ENCODE measurements at regions not wholly inside any gene's neighbourhood (a gene's known extent, or its start where the extent isn't known, plus 50 kb on each side); places are given as distances from the start of the nearest gene placed in this dataset.
A peak's percentile ranks its signal among the peaks of the same experiment; 100 is the strongest.

GRCh38 chr19:33902395-33902794 lies 105.7 kb downstream of the KCTD15 start:
- DNase-seq, result no peak

GRCh38 chr19:33902802-33903488 lies 106.3 kb downstream of the KCTD15 start:
- DNase-seq, result no peak

DNA sequence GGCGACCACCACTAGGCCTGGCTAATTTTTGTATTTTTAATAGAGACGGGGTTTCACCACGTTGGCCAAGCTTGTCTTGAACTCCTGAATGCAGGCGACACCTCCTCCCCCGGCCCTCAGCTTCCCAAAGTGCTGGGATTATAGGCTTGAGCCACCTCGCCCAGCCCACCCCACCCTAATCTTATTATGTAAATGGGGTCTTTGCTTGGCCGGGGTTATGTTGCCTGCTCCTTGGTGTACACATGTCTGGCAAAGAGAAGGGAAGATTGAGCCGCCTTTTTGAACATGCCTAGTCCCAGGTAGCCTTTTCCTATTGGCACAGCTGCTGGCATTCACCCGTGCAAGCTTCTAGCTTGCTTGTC lies 106.8 kb downstream of the KCTD15 start:
- DNase-seq, result no peak

- no peak for DNase-seq
These were observed 108.0 kb downstream of the KCTD15 start for GRCh38 chr19:33904681-33905080.

DNA sequence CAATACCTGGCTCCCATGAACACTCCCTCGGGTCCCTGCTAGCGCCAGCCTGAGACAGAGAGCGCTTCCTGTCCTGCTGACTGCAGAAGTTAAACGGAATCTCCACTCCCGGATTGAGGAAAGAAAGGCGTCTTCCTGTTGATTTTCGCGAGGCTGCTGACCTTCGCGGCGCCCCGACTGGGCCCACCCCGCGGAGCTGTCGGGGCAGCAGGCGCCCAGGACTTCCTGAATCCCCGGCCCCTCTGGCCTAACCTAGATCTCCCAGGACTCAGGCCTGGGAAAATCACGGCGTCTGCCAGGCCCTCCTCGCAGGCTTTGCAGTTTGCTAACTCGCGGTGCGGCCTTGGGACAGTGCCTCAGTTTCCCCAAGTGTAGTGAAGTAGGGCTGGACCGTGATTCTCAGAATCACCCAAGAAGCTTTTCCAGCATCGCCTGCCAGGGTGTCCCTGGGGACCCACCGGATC lies 108.8 kb downstream of the KCTD15 start:
- DNase-seq, result no peak

DNA sequence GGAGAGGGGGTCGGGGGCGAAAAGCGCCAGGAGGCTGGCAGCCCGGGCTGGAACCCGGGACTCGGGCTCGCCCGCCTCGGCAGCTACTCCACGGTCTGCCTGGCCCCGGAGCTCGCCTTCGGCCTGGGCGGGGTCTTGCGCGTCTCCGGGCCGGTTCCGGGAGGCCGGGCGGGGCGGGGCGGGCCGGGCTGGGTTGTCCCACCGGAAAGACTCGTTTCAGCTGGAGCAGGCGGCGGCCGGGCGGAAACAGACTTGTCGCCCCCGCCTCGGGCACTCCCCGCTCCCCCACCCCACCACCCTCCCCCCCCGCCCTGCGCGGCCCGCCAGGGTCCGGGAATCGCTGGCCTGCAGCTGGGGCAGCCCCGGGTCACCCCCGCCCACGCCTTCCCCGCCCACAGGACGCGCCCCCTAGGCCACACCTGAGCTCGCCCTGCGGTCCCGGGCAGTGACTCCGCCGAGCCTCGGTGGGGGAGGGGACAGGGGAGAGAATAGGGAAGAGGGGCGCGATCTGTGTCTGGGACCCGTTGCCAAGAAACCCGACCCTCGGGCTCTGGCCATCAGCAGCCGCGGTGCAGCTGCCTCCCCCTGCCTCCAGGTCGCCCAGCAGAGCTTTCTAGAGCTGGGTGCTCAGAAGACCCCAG lies 109.4 kb downstream of the KCTD15 start:
- peak; percentile 16 for DNase-seq

DNA sequence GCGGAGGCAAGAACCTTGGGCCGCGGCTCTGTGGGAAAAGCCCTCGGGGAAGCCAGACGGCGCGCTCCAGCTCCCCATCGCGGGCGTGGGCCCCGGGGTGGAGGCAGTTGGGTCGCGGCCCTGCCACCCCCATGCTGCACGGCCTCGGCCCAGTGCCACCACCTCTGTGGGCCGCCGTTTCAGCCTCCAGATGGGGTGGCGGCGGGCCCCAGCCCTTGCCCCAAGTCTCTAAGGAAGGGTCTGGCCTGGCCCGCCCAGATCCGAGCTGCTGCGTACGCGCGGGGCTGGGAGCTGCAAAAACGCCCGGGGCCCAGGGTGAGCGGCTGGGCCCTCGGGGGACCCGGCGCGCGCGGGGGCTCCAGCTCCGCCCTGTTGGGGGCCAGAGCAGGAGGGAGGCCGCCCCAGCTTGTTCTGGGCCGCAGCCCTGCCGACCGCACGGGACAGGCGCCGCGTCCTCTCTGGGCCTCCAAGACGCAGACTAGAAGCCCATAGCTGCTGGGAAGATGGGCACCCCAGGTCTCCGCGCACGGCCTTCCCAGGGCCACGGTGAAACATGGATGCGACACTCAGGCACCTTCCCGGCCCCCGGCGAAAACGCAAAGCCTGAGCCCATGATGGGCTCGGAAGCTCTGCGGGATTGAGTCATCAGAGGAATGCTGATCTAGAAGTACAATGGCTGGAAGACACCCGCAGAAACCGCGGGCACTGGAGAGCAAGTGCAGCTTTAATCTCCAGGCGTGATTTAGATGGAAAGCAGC lies 110.1 kb downstream of the KCTD15 start:
- no peak for DNase-seq

DNA sequence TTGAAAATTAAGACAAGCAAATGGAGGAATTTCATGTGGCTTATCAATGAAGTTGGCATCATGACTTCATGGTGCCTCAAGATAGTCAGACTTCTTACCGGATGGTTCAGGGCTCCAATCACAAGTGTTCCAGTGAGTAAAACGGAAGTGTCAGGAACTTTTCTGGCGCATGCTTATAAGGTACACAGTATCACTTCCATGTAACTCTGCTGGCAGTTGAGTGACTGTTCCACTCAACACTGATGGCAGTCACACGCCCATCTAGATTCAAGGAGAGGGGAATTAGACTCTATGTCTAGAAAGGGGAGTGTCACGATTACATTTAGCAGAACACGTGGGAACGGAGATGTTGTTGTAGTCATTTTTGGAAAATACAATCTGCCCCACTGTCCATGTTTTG lies 114.3 kb downstream of the KCTD15 start:
- no peak for DNase-seq

DNA sequence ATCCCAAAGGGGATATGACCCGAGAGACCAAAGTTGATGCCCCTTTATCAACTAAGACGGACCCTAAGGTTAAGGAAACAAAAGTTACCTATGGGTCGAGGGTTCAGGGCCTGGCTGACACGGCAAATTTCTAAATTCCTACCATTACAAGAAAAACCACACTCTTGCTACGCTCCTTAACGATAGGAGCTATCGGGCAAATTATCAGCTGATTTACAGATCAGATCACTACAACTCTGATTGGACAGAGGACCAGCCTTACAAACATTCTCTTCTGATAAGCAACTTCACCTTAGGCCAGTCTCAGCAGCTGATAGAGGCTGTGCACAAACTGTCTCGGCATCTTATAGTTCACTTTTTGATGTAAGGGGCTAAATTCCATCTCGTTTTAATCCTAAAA lies 117.9 kb downstream of the KCTD15 start:
- no peak for DNase-seq

DNA sequence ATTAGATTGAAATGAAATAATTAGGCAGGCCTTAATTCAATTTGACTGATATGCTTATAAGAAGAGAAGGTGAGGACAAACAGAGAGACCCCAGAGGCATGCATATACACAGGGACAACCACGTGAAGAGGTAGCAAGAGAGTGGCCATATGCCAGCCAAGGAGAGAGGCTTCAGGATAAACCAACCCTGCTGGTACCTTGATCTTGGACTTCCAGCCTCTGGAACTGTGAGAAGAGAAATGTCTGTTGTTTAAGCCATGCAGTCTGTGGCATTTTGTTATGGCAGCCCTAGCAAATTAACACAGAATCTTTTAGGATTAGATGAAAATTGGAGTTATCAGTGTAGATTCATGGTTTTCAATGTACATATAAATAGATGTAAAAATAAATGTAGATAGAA lies 120.1 kb downstream of the KCTD15 start:
- no peak for DNase-seq

DNA sequence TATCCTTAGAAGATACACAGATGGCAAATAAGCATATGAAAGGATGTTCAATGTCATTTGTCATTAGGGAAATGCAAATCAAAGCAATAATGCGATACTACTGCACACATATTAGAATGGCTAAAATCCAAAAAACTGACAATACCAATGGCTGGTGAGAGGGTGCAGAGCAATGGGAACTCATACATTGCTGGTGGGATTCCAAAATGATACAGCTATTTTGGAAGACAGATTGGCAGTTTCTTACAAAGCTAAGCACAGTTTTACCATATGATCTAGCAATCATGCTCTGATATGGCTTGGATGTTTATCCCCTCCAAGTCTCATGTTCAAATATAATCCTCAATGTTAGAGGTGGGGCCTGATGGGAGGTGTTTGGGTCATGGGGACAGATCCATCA lies 122.6 kb downstream of the KCTD15 start:
- DNase-seq, result no peak

DNA sequence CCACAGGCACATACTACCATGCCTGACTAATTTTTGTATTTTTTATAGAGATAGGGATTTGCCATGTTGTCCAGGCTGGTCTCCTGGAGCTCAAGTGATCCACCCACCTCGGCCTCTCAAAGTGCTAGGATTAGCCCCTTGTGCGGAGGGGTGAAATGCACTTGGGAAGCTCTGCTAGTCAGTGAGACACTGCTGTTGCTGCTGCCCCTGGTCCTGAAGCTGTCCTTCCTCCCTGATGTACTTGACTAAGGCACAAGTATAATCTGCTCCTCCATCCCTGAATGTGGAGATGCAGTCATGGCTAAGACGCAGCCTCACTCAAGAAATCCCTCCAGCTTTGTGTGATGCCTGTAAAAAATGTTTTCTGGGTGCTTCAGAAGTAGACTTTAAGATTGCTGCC lies 124.5 kb downstream of the KCTD15 start:
- no peak for DNase-seq

DNA sequence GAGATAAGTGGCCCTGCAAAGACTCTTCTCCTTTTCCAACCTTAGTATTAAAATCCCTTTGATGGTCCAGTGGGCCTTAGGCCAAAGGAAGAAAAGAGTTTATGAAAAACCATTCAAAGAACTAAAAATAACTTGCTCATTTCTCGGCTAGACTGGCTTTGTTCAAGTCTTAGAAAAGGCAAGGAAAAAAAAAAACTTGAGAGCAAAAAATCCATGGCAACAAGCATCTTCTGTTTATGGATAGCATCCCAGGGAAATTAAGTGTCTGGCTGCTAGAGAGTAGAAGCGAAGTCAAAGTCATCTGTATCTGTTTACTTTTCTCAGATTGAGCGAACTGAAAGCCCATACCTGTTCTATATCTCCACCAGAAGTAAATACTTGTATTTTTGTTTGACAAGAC lies 129.6 kb downstream of the KCTD15 start:
- no peak for DNase-seq

DNA sequence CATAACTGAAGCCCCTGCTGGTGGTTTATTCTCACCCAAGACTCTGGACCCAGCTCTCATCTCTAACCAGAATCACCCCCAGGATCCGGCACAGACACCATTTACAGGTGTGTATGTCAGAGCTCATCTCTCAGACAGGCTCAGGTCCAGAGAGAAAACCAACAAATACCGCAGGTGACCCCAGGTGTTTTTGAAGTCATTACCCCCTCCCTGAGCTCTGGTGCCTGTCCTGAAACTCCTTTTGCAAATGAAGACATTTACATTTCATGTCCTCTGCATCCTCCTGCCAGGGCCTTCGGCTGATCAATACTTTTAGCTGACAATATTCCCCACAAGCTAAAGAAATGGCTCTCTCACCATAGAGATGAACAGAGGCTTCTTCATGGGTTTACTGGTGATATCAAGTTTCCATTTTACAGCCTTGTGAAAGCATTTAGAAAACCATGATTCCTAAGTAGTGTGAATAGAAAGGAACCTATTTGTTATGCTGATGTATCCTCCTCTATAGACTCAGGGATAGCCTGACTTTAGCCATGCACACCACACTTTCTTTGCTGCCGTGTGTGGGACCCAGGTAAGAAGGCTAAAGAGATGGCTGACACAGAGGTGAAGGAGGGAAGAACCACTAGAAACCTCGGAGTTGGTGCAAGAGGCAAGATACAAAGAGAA lies 131.3 kb downstream of the KCTD15 start:
- DNase-seq, result no peak

DNA sequence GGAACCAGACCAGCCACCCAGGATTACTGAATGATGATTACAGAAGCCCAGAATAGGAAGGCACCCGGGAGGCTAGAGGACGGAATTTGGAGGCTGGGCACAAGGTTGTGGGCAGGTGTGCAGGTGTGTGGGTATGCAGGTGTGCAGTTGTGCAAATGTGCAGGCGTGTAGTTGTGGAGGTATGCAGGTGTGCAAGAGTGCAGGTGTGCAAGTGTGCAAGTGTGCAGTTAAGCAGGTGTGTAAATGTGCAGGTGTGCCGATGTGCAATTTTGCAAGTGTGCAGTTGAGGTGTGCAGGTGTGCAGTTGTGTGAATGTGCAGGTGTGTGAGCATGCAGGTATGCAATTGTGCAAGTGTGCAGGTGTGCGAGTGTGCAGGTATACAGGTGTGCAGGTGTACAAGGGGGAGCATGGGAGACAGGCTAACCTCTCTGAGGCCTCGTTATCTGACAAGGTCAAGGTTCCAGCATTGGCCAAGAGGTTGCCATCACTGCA lies 131.8 kb downstream of the KCTD15 start:
- no peak for DNase-seq

DNA sequence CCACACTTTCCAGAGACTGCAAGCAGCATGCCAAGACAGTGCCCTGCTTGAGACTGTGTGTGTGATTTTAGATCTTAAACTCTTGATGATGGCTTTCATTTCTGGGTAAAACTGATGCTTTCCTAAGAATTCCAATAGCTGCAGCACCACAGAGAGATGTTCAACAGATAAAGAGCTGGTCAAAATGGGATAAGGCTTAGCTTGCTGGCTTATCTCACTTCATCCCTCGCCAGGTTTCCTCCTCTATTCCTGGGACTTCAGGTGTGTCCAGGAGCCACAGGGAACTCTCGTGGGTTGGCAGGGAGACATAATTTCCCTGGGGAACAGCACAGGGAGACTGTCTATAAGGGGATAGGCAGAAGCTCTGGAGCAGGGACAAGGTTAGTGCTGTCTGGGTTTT lies 137.3 kb downstream of the KCTD15 start:
- no peak for DNase-seq

GRCh38 chr19:33938821-33939220 lies 142.2 kb downstream of the KCTD15 start:
- no peak for DNase-seq

DNA sequence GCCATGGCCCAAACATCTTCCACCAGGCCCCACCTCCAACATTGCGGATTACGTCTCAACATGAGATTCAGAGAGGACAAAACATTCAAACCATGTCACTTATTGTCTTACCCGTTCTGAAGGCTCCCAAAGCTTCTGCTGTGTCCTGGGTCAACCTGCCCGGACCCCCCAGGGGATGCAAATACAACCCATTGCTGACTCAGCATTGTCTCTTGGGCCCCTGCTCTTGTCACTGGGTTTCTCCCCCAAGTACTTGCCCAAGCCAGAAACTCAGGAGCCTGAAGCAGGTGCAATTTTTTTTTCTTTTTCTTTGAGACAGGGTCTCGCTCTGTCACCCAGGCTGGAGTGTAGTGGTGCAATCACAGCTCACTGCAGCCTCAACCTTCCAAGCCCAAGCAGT lies 144.5 kb downstream of the KCTD15 start:
- no peak for DNase-seq

GRCh38 chr19:33946535-33947264 lies 150.0 kb downstream of the KCTD15 start:
- DNase-seq, result no peak

GRCh38 chr19:33947265-33947964 lies 150.7 kb downstream of the KCTD15 start:
- DNase-seq, result no peak

DNA sequence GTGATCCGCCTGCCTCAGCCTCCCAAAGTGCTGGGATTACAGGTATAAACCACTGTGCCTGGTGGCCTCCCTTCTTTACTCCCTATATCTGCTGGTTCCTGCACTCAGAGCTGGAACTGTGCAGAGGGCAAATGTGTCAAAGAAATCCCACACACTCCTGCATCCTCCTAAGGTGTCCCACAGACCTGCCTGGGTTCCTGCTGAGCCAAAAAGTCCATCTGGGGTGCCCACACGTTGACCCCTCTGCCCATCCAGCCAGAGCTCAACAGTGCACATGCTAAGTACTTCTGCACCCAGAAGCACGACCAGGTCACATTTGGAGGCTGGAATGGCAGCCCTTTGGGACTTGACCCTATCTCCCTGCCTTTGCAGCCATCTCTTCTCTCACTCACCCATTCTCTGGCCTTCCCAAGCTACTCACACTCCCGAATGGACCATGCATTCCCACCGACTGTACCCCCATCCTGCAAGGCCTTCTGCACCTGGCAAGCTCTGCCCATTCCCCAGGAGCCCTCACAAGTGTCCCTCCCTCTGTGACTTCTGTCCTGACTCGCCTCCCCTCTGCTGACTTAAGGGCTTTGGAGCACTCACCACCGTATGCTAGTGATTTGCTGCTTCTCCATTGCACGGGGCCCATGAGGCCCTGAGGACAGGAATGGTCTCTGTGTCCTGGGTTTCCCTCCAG lies 152.1 kb downstream of the KCTD15 start:
- no peak for DNase-seq
